GM21723 (cell line): ENCODE measurements at regions not wholly inside any gene's neighbourhood (a gene's known extent, or its start where the extent isn't known, plus 50 kb on each side); places are given as distances from the start of the nearest gene placed in this dataset.
A peak's percentile ranks its signal among the peaks of the same experiment; 100 is the strongest.

ENCODE experiments used
- ATAC-seq: cut with Tn5 transposase; IDR thresholded peaks from one replicate; pipeline ENCODE4 v1.9.1; 2021; ENCODE audit warnings: mild to moderate bottlenecking, moderate library complexity; ENCODE audit not compliant: unreplicated experiment

DNA sequence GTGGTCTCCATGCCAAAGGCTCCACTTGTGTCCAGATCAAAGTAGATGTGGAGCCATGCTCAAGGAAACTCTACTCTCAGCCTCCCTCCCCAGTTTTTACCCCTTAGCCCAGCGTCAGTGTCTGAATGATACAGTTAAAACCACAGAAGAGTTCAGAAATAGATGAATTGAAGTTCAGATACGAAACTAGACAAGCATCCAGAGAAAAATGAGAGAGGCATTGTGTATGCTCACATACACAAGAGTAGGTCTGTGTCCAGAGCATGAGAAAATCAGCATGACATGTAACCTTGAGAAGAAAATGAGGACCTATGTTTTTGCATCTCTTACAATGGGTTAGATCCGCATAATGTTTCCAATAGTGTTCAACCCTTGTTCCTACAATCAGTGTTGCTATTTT is 612.8 kb upstream of the PKDCC start:
- ATAC-seq = no peak

- no peak for ATAC-seq
These were observed 605.9 kb upstream of the PKDCC start for GRCh38 chr2:41441958-41442357.

- no peak for ATAC-seq
These were observed 602.0 kb upstream of the PKDCC start for GRCh38 chr2:41445865-41446264.

GRCh38 chr2:41446266-41446665 is 601.6 kb upstream of the PKDCC start:
- ATAC-seq = no peak

- ATAC-seq = no peak
These were observed 599.6 kb upstream of the PKDCC start for GRCh38 chr2:41448221-41448620.

DNA sequence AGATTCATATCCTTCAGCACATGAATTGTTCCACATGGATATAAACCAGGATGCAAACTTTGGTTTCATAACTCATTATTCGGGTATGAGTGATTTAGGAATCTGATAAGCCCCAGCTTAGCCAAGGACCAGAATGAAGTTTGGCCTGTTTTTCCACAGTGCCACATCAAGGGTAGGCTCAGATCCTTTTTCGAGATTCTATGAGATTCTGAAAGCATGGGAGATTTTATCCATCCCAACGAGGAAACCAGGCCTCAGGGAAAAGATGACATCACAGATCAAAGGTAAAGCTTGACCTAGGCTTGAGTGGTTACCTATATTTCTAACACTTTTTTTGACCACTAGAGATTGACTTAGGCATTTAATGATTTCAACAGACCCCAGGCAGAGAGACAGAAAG is 590.8 kb upstream of the PKDCC start:
- ATAC-seq = no peak

- ATAC-seq = no peak
These were observed 587.2 kb upstream of the PKDCC start for GRCh38 chr2:41460661-41461060.

GRCh38 chr2:41464395-41464794 is 583.4 kb upstream of the PKDCC start:
- ATAC-seq = no peak

GRCh38 chr2:41475959-41476358 is 571.9 kb upstream of the PKDCC start:
- ATAC-seq = peak; percentile 55

DNA sequence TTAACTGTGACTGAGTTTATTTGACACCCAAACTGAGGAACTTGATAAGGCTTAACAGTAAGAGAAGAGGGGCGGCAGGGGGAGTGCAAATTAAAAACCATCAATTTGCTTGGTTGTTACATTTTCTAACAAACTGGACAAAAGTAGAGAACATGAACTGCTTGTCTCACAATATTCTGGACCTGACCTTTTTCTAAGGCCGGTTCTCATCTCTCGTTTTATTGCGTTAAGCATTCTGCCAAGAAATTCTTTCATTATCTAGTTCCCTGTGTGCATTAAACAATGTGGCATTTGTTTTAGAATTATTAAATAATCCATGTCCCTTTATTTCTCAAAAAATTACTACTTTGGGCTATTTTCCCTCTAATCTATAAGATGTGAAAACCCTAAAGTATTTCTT is 565.2 kb upstream of the PKDCC start:
- no peak for ATAC-seq

GRCh38 chr2:41483226-41483625 is 564.6 kb upstream of the PKDCC start:
- no peak for ATAC-seq

DNA sequence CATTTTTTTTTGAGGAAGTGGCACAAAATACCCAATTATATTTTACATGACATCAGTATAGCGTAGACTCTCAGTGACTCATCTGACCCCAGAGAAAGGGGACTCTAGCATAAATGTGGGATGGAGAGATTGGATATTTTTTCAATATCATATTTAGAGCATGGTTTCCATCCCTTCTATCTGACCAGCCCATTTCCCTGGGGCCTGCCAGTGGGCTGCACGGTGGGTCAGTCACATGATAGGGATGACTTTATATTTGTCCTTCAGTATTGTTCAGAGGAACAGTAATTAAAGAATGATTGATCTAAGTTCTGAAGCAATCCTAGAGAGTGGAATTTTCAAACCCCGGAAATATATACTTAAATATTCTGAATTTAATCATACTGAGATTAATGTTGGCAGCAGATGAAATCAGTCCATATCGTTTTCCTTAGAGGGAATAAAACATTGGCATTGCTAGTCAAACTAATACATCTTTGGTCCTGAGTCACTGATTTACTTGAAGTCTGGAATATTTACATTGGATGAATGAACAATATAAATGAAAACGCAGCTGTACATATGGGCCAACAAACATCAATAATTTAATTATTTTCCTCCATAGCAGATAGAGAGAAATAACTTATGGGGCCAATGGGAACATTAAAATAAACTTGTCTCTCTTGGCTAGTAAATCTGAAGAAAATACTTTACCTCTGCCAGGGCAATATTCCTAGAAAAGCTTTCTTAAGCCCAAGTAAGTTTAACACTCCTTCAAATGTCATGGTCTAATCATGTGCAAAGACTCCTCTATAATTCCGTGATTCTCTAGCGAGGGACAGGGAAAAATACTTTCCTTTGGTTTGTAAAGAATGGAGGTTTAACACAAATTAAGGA is 563.6 kb upstream of the PKDCC start:
- no peak for ATAC-seq

GRCh38 chr2:41484858-41485234 is 563.0 kb upstream of the PKDCC start:
- ATAC-seq = no peak

DNA sequence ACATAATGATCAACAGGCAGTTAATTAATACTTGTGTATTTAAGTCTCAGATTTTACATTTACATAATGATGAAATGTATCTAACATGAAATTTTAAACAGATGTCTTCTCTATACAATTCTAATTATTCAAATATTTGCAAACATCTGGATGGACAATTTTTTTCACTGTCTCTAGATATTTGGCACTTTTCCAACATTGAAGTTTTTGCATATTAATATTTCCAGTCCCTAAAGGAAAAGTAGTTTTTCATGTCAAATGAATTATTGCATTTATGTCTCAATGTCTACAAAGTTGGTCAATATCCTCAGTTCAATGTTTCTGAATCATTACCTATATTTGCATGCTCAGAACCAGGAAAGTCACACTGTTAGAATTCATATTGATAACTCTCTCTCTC is 560.9 kb upstream of the PKDCC start:
- ATAC-seq = no peak

DNA sequence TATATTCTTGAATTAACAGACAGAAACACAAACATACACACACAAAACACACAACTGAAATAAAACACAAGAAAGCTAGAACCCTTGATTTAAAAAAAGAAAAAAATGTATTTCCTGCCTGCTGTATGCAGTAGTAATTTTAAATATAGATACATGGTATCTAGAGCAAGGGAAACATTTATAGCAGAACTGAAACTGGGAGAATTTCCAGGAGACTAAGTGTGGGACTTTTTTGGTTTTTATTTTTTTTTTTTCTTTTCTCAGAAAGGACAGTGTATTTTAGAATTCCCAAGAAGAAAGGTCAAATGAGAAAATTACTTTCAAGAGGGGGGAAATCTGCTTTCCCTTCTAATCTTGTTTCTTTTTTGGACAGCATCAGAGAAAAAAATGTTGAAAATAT is 558.9 kb upstream of the PKDCC start:
- peak; percentile 65 for ATAC-seq

DNA sequence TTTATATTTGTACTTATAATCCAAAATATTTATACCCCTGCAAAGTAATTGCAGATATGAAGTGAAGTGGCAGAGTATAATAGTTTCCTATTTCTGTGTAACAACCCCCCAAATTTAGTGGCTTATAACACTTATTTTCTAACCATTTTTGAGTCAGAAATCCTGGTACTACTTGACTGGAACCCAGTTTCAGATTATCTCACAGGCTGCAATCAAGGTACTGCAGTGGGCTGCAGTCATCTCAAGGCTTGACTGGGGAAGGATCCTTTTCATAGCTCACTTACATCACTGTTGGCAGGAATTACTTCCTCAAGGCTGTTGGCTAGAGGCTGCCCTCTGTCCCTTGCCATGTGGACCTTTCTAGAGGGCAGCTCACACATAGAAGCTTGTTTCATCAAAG is 558.2 kb upstream of the PKDCC start:
- no peak for ATAC-seq

GRCh38 chr2:41495050-41495449 is 552.8 kb upstream of the PKDCC start:
- ATAC-seq = no peak

GRCh38 chr2:41496908-41497307 is 550.9 kb upstream of the PKDCC start:
- ATAC-seq = no peak

DNA sequence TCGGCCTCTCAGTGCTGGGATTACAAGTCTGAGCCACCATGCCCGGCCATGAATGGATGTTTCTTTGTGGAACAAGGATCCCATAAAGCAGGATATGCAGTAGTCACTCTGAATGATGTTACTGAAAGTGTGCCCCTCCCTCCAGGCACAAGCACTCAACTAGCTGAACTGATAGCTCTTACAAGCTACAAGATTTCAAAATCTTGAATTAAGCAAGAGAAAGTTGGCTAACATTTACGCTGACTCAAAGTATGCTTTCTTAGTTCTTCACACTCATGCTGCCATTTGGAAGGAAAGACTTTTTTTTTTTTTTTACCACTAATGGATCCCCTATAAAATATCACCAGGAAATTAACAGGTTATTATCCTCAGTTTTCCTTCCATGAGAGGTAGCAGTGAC is 549.0 kb upstream of the PKDCC start:
- ATAC-seq = no peak

DNA sequence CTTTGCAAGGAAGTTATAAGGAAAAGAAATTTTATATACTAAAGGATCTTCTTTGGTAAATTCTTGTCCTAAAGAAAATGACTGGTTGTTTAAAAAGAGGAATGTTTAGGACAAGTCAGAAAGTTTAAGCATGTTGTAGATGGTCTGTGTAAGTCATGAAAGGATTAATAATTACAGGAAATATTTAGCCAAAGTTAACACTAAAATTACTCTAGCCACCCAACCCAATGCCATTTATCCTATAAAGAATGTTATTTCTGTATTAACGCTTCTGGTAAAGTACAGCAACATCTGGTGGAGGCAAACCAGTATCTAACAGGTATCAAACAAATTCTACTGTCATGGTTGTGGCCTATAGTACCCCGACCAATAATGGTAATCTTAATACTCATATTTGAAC is 546.9 kb upstream of the PKDCC start:
- no peak for ATAC-seq

- ATAC-seq = no peak
These were observed 545.1 kb upstream of the PKDCC start for GRCh38 chr2:41502752-41503151.

DNA sequence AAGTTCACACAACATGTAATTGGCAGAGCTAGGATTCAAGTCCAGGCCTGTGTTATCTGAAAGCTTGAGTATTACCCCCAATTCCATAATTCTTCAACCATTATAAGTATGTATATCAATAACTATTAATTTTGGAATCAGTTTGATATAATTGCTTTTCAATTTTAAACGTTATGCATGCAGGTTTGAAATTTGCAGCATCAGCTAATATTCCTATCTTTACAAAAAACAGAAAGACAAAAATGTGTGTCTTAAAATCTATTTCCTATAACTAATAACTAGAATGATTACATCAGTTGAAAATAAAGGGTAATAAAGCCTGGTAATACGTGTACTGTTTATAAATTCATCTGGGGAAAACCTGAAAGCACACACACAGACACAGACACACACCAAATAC is 543.3 kb upstream of the PKDCC start:
- ATAC-seq = no peak

DNA sequence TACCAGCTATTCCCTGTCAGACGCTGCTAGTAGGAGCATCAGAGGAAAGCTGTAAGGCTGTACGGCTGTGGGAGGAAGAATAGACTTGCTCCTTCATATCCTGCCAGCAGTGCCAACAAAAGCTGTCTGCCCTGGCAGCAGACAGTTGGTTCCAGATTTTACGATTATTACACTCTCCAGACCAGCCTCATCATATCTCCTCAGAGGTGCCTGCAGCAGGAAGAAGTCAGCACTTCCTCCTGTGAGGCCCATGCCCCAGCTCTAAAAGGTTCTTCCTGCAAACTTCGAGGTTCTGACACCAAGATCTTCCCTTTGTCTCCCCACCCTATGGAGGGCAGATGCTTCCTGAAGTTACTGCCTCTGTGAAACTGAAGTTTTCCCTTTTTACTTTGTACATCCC is 537.7 kb upstream of the PKDCC start:
- ATAC-seq = no peak
